GM18907 (cell line): ENCODE measurements at regions not wholly inside any gene's neighbourhood (a gene's known extent, or its start where the extent isn't known, plus 50 kb on each side); places are given as distances from the start of the nearest gene placed in this dataset.
"Not testable (repeated sequence)": the region's sequence is repeated elsewhere in the genome, so short reads cannot be mapped to it uniquely, and the experiment has no call there.

Experiments
- ATAC-seq: cut with Tn5 transposase; IDR thresholded peaks from one replicate; pipeline ENCODE4 v1.9.1; 2021; ENCODE audit warnings: mild to moderate bottlenecking, moderate library complexity; ENCODE audit not compliant: unreplicated experiment

- no peak for ATAC-seq
Observed at GRCh38 chr13:68984688-68985319, 1122.8 kb upstream of the ATXN8OS start.

GRCh38 chr13:68982961-68983619, 1124.5 kb upstream of the ATXN8OS start:
- ATAC-seq = no peak

- no peak for ATAC-seq
Observed at GRCh38 chr13:68976287-68976686, 1131.3 kb upstream of the ATXN8OS start.

GRCh38 chr13:68970532-68970931, 1137.1 kb upstream of the ATXN8OS start:
- no peak for ATAC-seq

- ATAC-seq = no peak
Observed at GRCh38 chr13:68948586-68948985, 1159.0 kb upstream of the ATXN8OS start.

- no peak for ATAC-seq
Observed at GRCh38 chr13:68944272-68944671, 1163.4 kb upstream of the ATXN8OS start.

- ATAC-seq = no peak
Observed at GRCh38 chr13:68940049-68940448, 1167.6 kb upstream of the ATXN8OS start.

GRCh38 chr13:68938639-68939038, 1169.0 kb upstream of the ATXN8OS start:
- no peak for ATAC-seq

GRCh38 chr13:68929075-68929745, 1178.4 kb upstream of the ATXN8OS start:
- ATAC-seq = no peak

GRCh38 chr13:68927387-68928026, 1180.1 kb upstream of the ATXN8OS start:
- ATAC-seq = no peak

GRCh38 chr13:68923995-68924394, 1183.6 kb upstream of the ATXN8OS start:
- ATAC-seq = no peak

- no peak for ATAC-seq
Observed at GRCh38 chr13:68908879-68909278, 1198.7 kb upstream of the ATXN8OS start.

GRCh38 chr13:68905186-68905585, 1202.4 kb upstream of the ATXN8OS start:
- no peak for ATAC-seq

- no peak for ATAC-seq
Observed at GRCh38 chr13:68897331-68897928, 1210.2 kb upstream of the ATXN8OS start.

- no peak for ATAC-seq
Observed at GRCh38 chr13:68895696-68896095, 1211.9 kb upstream of the ATXN8OS start.

GRCh38 chr13:68893721-68894120, 1213.9 kb upstream of the ATXN8OS start:
- ATAC-seq = not testable (repeated sequence)

- ATAC-seq = not testable (repeated sequence)
Observed at GRCh38 chr13:68892596-68892995, 1215.0 kb upstream of the ATXN8OS start.

- ATAC-seq = not testable (repeated sequence)
Observed at GRCh38 chr13:68890101-68890500, 1217.5 kb upstream of the ATXN8OS start.

- ATAC-seq = no peak
Observed at GRCh38 chr13:68888832-68889231, 1218.8 kb upstream of the ATXN8OS start.

- ATAC-seq = no peak
Observed at GRCh38 chr13:68872338-68872737, 1235.3 kb upstream of the ATXN8OS start.

GRCh38 chr13:68851026-68851425, 1256.6 kb upstream of the ATXN8OS start:
- ATAC-seq = no peak
